NCI-H345 treated with DMSO at 0.1 percent for 48 hours (cell line): ENCODE measurements at regions not wholly inside any gene's neighbourhood (a gene's known extent, or its start where the extent isn't known, plus 50 kb on each side); places are given as distances from the start of the nearest gene placed in this dataset.
"Not testable (repeated sequence)": the region's sequence is repeated elsewhere in the genome, so short reads cannot be mapped to it uniquely, and the experiment has no call there.

Source experiments
- DNase-seq: peaks from one replicate; lab custom pipeline; 2025; ENCODE audit not compliant: unreplicated experiment; lab: John Stamatoyannopoulos, UW

DNA sequence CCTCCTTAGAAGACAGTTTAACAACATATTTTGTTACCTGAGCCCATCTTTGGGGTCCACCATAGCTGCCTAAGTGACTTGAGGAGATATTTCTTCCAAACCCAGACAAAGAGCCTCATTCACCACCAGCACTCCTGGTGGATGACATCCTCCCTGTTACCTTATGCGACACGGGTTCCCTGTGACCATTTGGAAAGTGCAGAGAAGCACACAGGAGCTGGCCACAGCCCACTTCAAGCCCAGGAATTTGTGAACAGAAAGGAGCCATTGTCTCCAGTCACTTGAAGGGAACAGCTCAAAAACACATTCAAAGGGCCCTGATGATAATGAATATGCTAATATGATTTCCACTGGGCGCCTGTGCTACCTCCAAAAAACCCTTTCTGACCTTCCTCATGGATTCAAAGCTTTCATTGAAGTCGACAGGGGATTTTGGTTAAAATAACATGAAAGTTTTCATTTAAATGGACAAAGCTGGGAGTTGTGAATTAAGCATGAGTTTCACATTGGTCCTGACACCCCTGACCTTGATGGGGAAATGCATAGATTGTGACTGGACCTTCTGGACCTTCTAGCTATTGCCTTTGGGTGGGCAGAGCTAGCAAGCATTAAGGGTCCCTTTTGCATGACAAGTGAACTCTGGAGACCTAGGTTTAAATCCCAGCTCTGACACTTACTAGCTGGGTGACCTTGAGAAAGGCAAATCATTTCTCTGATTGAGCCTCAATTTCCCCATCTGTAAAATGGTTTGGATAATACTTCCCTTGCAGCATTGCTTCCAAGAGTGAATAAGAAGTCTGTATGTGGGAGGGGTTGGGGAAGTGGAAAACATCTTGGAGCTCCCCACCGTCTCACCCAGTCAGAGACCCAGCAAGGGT, 83.3 kb upstream of the SIRPA start:
- no peak for DNase-seq

GRCh38 chr20:1810926-1811620, 84.1 kb upstream of the SIRPA start:
- DNase-seq, result no peak

- no peak for DNase-seq
Measured at GRCh38 chr20:1810572-1810925, 84.7 kb upstream of the SIRPA start.

- no peak for DNase-seq
Measured at GRCh38 chr20:1809611-1810510, 85.3 kb upstream of the SIRPA start.

- DNase-seq, result no peak
Measured at GRCh38 chr20:1809131-1809572, 86.1 kb upstream of the SIRPA start.

DNA sequence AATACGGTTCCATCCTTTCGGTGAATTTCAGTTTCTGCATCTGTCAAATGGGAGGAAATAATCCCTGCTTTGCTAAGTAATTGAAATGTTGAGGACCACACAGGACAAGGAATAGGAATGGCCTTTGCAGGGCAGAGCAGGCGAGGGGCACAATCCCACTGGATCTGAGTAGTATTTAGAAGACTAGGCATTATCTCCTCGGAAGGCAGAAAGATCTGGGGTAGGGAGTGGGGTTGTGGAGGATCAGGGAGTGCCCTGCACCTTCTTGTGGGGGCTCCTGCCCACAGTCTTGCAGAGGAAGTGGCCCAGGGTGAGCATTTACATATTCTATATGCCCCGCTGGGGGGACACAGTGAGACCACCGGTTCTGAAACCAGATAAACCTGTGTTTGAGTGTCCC, 87.1 kb upstream of the SIRPA start:
- no peak for DNase-seq

- DNase-seq, result no peak
Measured at GRCh38 chr20:1807394-1807793, 87.8 kb upstream of the SIRPA start.

DNA sequence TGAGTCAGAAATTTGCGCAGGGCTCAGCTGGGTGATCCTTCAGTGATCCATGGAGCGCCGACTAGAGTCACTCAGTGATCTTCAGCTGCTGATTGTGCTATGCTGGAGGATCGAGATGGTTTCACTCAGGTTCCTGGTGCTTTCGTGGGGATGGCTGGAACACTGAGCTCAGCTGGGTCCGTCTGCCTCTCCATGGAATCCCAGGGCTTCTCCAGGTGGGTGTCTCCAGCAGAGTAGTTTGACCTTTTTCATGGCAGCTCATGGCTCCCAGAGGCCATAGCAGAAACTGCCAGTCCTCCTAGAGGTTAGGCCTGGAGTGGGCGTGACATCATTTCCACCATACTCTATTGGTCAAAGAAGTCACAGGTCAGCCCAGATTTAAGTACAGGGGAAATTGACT, 88.8 kb upstream of the SIRPA start:
- no peak for DNase-seq

DNA sequence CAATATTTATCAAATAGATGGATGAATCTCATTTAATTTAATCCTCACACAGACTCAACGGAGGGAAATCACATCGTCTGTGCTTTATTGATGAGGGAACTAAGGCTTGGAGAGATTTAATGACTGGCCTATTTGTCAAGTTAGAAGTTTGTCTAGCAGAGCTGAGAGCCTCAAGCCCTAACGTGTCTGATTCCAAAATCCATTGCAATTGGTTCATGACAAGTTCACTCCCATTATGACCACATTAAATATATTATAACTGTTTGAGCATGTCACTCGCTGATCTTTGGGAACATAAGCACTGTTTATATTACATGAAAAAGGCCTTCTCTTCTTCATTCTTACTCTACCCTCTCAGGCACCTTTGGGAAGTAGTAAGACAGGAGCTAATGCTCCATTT, 89.4 kb upstream of the SIRPA start:
- no peak for DNase-seq

DNA sequence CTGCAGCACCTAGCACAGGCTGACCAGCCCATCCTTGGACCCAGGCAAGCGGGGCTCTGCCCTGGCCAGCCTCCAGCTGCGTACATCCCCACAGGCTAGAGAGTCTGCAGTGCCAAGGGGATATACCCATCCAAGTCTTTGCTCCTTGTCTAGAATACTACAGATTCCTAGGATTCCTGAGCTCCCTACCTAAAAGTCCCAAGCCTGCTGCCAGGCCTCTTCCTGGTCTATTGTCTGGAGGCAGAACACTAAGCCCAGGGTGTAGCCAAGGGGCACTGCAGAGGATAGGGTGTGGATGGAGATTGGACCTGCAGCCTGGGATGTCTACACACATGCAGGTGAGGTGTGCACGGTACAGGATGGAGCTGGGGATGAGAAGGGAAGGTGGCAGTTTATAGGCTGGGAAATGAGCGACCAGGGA, 90.0 kb upstream of the SIRPA start:
- DNase-seq, result no peak

DNA sequence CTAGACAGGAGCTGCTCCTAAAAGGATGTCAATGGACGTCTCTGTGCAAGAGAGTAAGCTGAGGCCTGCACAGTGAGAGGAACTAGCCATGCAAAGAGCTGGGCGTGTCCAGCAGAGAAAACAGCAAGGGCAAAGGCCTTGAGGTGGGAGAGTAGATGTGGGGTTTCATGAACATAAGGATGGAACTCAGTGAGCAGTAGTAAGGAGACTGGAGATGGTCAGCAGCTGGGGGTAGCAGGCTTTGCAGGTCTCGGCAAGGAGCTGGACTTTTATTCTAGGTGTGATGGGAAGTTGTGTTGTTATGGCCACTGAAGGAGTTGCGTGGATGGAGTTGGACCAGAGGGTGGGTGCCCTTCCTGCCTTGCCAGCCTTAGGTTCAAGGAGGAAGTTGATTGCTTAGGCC, 90.7 kb upstream of the SIRPA start:
- DNase-seq, result no peak

GRCh38 chr20:1803932-1804501, 91.2 kb upstream of the SIRPA start:
- DNase-seq, result no peak

- peak; percentile 16 for DNase-seq
Measured at GRCh38 chr20:1803061-1803931, 91.9 kb upstream of the SIRPA start.

- peak; percentile 67 for DNase-seq
Measured at GRCh38 chr20:1802385-1803060, 92.7 kb upstream of the SIRPA start.

GRCh38 chr20:1801929-1802306, 93.3 kb upstream of the SIRPA start:
- DNase-seq, result no peak

DNA sequence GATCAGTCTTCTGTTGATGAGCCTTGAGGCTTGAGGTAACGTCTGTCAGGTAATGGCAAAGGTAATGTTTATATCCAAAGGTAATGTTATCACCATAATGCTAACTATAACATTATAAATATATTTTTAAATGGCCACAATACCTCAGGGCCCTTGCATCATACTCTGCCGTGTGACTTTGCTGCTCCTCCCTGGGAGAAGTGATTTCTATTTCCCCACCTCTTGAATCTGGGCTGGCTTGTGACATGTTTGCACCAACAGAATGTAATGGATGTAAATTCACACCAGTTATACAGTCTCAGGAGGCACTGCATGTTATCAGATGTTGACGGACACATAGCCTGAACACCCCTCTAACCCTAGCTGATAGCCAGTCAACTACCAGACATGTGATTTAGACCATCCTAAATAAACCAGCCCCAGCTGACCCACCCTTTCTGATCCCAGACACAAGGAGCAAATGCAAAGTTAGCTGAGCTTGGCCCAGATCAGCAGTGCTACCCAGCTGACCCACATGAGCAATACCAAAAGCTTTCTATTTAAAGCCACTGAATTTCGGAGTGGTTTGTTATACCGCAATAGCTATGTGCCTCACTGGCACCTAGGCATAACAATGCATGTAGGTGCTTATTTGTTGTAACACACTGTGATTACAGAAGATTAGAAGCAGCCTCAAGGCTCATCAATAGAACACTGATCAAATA, 93.8 kb upstream of the SIRPA start:
- DNase-seq, result no peak

- no peak for DNase-seq
Measured at GRCh38 chr20:1800777-1801176, 94.4 kb upstream of the SIRPA start.

DNA sequence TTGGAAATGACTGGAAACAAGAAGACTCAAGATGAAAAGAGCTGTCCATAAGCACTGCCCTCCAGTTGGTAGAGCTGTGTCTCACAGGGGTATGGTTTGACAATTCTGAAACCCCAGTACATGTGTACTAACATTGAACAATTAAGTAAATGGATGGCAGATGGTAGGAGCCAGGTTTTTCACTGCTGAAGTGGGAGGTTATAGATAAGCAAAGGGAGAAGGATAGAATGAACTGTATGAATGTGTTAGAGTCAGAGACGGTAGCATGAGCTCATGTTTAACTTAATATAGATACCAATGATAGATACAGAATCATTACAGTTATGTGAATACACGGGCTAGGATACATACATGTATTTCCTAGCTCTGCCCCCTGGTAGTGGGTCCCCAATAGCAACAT, 95.0 kb upstream of the SIRPA start:
- no peak for DNase-seq

- not testable (repeated sequence) for DNase-seq
Measured at GRCh38 chr20:1799746-1800145, 95.5 kb upstream of the SIRPA start.
